ENCODE measurements at regions not wholly inside any gene's neighbourhood (a gene's known extent, or its start where the extent isn't known, plus 50 kb on each side); places are given as distances from the start of the nearest gene placed in this dataset.

- TF ChIP-seq SIX5 (IDR thresholded peaks at IDR 0.05; ENCODE audit: low read depth, low read length), result no peak
Measured at GRCh38 chr20:52652271-52652670, 319.9 kb upstream of the TSHZ2 start (continued).

GRCh38 chr20:52649727-52650126, 322.4 kb upstream of the TSHZ2 start:
- no peaks in the 10 kb centered on the region for H3K79me2 ChIP-seq (ENCODE audit: control insufficient read depth in 1 of 2, insufficient read depth in 2 of 2, low read length in 2 of 2)
- no peaks in the 10 kb centered on the region for H3K27me3 ChIP-seq (replicated peaks in 1 of 4; ENCODE audit: control insufficient read depth in 3 of 4, extremely low read depth in 1 of 4, insufficient read depth in 3 of 4, low read length in 3 of 4)
- no peak overlapping the region for H2BK15ac ChIP-seq (ENCODE audit: low read length)
- H3K4me2 ChIP-seq (ENCODE audit: insufficient read depth in 1 of 2, low read depth in 2 of 2, low read length in 2 of 2), result no peak overlapping the region
- H2AK5ac ChIP-seq (ENCODE audit: low read depth, low read length), result no peak overlapping the region
- no peaks in the 10 kb centered on the region for H3K23me2 ChIP-seq (ENCODE audit: low read depth, low read length)
- no peak overlapping the region for H2BK5ac ChIP-seq (ENCODE audit: low read depth, low read length)
- H3K4me3 ChIP-seq (ENCODE audit: extremely low read depth in 1 of 4, insufficient read depth in 2 of 4, low read depth in 3 of 4, low read length in 4 of 4), result no peak overlapping the region
- H3K18ac ChIP-seq (ENCODE audit: extremely low read depth, low read length), result no peak overlapping the region
- no peaks in the 10 kb centered on the region for H3K9me3 ChIP-seq (ENCODE audit: insufficient read depth in 2 of 2, low read depth in 1 of 2, low read length in 1 of 2)
- H4K20me1 ChIP-seq (replicated peaks in 1 of 2; ENCODE audit: control insufficient read depth in 1 of 2, insufficient read depth in 2 of 2, low read length in 2 of 2), result no peaks in the 10 kb centered on the region
- H2BK12ac ChIP-seq (ENCODE audit: low read depth, low read length), result no peak overlapping the region
- H3K9ac ChIP-seq (replicated peaks in 1 of 4; ENCODE audit: extremely low read depth in 1 of 4, low read depth in 3 of 4, low read length in 3 of 4), result no peak overlapping the region
- TF ChIP-seq RXRA (IDR thresholded peaks at IDR 0.05; ENCODE audit: insufficient read depth, low read depth, low read length) (no peak), CTCF (IDR thresholded peaks at IDR 0.05; ENCODE audit: control extremely low read depth in 1 of 3, insufficient read depth in 1 of 3, low read depth in 1 of 3, low read length in 3 of 3) (no peak), ATF3 (IDR thresholded peaks at IDR 0.05; ENCODE audit: insufficient read depth, low read depth, low read length) (no peak), CREB1 (IDR thresholded peaks at IDR 0.05) (no peak), TAF1 (IDR thresholded peaks at IDR 0.05; ENCODE audit: low read depth, low read length) (no peak), SP1 (IDR thresholded peaks at IDR 0.05; ENCODE audit: low read depth, low read length) (no peak)
- no peak overlapping the region for H3K23ac ChIP-seq (ENCODE audit: insufficient read length)
- no peaks in the 10 kb centered on the region for H3K4me1 ChIP-seq (replicated peaks in 1 of 4; ENCODE audit: control insufficient read depth in 3 of 4, insufficient read depth in 4 of 4, low read length in 3 of 4)
- no peaks in the 10 kb centered on the region for H3K36me3 ChIP-seq (ENCODE audit: control insufficient read depth in 2 of 4, insufficient read depth in 4 of 4, low read length in 3 of 4)
- no peak overlapping the region for H3K4ac ChIP-seq (replicated peaks; ENCODE audit: insufficient read length, low read depth, low read length)
- H2BK20ac ChIP-seq (ENCODE audit: low read length), result no peak overlapping the region
- H4K91ac ChIP-seq (replicated peaks; ENCODE audit: insufficient read length, low read length), result no peak overlapping the region
- no peaks in the 10 kb centered on the region for H3K79me1 ChIP-seq (ENCODE audit: low read depth, low read length)
- H2BK120ac ChIP-seq (replicated peaks; ENCODE audit: low read depth, low read length), result no peak overlapping the region
- H4K5ac ChIP-seq (ENCODE audit: insufficient read length, low read depth, low read length), result no peak overlapping the region
- no peak overlapping the region for H3K56ac ChIP-seq (replicated peaks; ENCODE audit: insufficient read length, low read depth, low read length)
- ChIA-PET POLR2A (ENCODE audit: partially characterized antibody) (no interaction called here), CTCF (ENCODE audit: partially characterized antibody) (no interaction called here)
- DNase-seq (ENCODE audit: low read depth in 1 of 2, low spot score in 2 of 2) (no peak), FAIRE-seq (no peak)
- H3K14ac ChIP-seq (ENCODE audit: insufficient read length), result no peak overlapping the region
- H4K8ac ChIP-seq (ENCODE audit: extremely low read depth, insufficient read depth, low read length), result no peak overlapping the region
- H3K27ac ChIP-seq (ENCODE audit: low read depth, low read length), result no peak overlapping the region
- H2AFZ ChIP-seq (ENCODE audit: low read length), result no peak overlapping the region

Data from H1 (cell line).